ENCODE measurements at regions not wholly inside any gene's neighbourhood (a gene's known extent, or its start where the extent isn't known, plus 50 kb on each side); places are given as distances from the start of the nearest gene placed in this dataset.

DNA sequence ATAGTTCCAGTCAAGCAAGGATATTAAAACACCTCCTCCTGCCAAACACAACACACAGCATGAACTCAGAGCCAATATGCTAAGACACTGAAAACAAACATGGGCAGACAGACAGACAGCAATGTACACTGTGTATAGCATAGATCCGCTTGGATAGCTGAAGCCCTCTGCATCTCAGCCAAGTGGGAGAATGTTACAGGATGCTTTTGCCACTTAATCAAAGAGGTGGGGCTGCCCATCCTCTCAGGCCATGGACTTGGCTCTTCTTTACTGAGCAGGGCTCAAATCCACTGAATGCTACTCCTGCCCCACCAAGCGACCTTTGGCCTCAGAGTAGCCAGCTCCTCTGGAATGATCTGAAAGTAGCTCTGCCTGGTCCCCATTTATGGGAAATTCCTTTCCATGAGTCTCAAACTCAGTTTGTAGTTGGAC lies 64.7 kb upstream of the NGF start:
- no peak for TF ChIP-seq POLR2A (IDR thresholded peaks at IDR 0.05)
- TF ChIP-seq, protein P1, sequence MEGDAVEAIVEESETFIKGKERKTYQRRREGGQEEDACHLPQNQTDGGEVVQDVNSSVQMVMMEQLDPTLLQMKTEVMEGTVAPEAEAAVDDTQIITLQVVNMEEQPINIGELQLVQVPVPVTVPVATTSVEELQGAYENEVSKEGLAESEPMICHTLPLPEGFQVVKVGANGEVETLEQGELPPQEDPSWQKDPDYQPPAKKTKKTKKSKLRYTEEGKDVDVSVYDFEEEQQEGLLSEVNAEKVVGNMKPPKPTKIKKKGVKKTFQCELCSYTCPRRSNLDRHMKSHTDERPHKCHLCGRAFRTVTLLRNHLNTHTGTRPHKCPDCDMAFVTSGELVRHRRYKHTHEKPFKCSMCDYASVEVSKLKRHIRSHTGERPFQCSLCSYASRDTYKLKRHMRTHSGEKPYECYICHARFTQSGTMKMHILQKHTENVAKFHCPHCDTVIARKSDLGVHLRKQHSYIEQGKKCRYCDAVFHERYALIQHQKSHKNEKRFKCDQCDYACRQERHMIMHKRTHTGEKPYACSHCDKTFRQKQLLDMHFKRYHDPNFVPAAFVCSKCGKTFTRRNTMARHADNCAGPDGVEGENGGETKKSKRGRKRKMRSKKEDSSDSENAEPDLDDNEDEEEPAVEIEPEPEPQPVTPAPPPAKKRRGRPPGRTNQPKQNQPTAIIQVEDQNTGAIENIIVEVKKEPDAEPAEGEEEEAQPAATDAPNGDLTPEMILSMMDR (IDR thresholded peaks at IDR 0.05): no peak

Measured in esophagus squamous epithelium (tissue), 4 donors.